Midbrain (tissue), 1 donor: ENCODE measurements at regions not wholly inside any gene's neighbourhood (a gene's known extent, or its start where the extent isn't known, plus 50 kb on each side); places are given as distances from the start of the nearest gene placed in this dataset.
"Not testable (repeated sequence)": the region's sequence is repeated elsewhere in the genome, so short reads cannot be mapped to it uniquely, and the experiment has no call there.

Experiments used
- DNase-seq: peaks from one replicate; lab custom pipeline; 2025; lab: John Stamatoyannopoulos, UW

GRCh38 chr9:79089851-79090250, 481.9 kb upstream of the TLE4 start:
- not testable (repeated sequence) for DNase-seq

GRCh38 chr9:79103257-79103656, 468.5 kb upstream of the TLE4 start:
- not testable (repeated sequence) for DNase-seq

GRCh38 chr9:79104216-79104615, 467.5 kb upstream of the TLE4 start:
- no peak for DNase-seq

- DNase-seq, result no peak
Observed at GRCh38 chr9:79104951-79105350, 466.8 kb upstream of the TLE4 start.

GRCh38 chr9:79107911-79108676, 463.7 kb upstream of the TLE4 start:
- DNase-seq, result no peak

- DNase-seq, result no peak
Observed at GRCh38 chr9:79111653-79112052, 460.1 kb upstream of the TLE4 start.

GRCh38 chr9:79115176-79115575, 456.6 kb upstream of the TLE4 start:
- DNase-seq, result no peak

GRCh38 chr9:79116041-79116440, 455.7 kb upstream of the TLE4 start:
- DNase-seq, result no peak

GRCh38 chr9:79116709-79117108, 455.1 kb upstream of the TLE4 start:
- no peak for DNase-seq

GRCh38 chr9:79120533-79120932, 451.2 kb upstream of the TLE4 start:
- no peak for DNase-seq

- DNase-seq, result no peak
Observed at GRCh38 chr9:79120941-79121340, 450.8 kb upstream of the TLE4 start.

- DNase-seq, result no peak
Observed at GRCh38 chr9:79123415-79123814, 448.4 kb upstream of the TLE4 start.

- no peak for DNase-seq
Observed at GRCh38 chr9:79127661-79128060, 444.1 kb upstream of the TLE4 start.

GRCh38 chr9:79129865-79130480, 441.8 kb upstream of the TLE4 start:
- DNase-seq, result peak; percentile 37

- no peak for DNase-seq
Observed at GRCh38 chr9:79131246-79131774, 440.5 kb upstream of the TLE4 start.

GRCh38 chr9:79131824-79132377, 439.9 kb upstream of the TLE4 start:
- no peak for DNase-seq

- DNase-seq, result no peak
Observed at GRCh38 chr9:79134654-79135053, 437.1 kb upstream of the TLE4 start.

- DNase-seq, result no peak
Observed at GRCh38 chr9:79135681-79136415, 435.9 kb upstream of the TLE4 start.

GRCh38 chr9:79140751-79141150, 431.0 kb upstream of the TLE4 start:
- DNase-seq, result no peak

- no peak for DNase-seq
Observed at GRCh38 chr9:79143211-79143610, 428.6 kb upstream of the TLE4 start.

GRCh38 chr9:79145442-79145841, 426.3 kb upstream of the TLE4 start:
- no peak for DNase-seq

GRCh38 chr9:79149585-79149984, 422.2 kb upstream of the TLE4 start:
- no peak for DNase-seq
